Middle frontal gyrus (tissue), 1 donor: ENCODE measurements at regions not wholly inside any gene's neighbourhood (a gene's known extent, or its start where the extent isn't known, plus 50 kb on each side); places are given as distances from the start of the nearest gene placed in this dataset.

ENCODE experiments used
- DNase-seq: peaks from one replicate; pipeline ENCODE4 v3.0.0-alpha.2; 2015; ENCODE audit warnings: low spot score; ENCODE audit errors: extremely low spot score

DNA sequence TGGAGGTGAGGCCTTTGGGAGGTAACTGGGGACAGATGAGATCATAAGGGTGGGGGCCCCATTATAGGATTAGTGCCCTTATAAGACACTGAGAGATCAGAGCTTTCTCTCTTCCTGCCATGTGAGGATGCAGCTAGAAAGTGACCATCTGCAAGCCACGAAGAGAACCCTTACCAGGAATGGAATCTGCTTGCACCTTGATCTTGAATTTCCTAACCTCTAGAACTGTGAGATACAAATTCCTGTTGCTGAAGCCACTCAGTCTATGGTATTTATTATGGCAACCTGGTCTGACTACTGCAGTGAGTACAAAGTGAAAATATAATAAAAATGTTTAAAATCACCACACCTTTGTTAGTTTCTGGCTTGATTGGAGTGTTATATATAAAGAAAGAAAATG, 388.0 kb downstream of the LMO7 start:
- no peak for DNase-seq

DNA sequence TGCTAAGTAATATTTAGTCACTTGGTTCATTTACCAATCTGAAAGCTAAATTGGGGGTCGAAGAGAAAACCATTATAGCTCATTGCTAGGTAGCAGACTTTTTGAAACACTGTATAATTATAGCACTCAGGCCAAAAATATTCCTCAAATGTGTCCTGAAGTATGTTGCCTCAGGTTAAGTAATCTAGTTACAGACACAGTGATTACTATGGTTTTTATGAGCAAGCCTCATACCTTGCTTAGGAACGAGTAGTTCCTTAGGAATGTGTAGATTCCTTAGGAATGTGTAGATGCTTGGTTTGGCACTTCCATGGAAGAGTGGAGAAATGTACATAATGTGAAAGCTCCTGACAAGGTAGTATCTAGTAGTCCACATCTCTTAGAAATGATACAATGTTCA, 387.5 kb downstream of the LMO7 start:
- no peak for DNase-seq

DNA sequence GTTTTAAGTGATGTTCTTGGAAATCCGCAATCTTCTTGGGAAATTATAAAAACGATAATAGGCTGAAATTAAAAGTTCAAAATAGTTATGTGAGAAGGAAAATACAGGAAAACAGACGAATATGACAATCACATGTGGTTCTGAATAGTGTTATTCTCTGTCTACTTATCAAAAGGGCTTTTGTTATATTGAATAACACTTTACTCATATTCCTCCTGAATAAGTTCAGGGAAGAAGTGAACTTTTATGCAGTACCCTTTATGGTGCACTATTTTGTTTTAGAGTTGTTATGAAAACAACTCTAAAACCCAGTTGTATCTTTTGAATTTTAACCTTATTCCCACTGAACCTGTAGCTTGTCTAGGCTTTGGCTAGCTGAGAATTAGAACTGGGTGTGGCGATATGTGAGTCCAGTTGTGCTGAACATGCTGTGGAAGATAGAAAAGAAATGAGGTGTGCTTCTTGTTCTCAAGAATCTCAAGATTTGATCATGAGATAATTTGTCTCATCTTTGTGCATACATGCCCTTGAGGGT, 384.4 kb downstream of the LMO7 start:
- no peak for DNase-seq

DNA sequence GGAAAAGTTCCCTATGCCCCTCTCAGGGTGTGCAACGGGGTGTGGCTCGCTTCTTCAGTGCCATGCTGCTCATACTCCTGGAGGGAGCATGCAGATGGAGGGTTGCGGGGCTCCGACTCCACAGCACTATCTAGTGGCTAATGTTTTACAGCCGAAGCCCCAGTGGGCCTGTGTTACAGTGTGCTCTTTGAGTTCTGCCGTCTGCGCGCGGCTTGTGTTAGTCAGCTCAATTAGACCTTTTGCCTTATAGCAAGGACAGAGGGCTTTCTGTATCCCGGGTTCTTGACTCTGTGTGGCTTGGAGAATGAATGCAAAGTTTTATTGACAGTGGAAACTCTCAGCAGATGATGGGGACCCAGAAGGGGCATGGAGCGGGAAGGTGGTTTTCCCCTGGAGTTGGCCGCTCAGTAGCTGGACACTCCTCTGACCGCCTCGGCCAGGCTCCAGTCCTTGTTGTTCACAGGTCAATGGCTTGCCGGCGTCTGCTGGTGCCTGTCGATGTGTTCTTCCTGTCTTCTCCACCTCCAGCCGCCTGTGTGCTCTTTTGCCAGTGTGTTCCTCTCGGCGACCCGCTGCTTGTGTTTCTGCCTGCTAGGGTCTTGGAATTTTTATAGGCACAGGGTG, 383.4 kb downstream of the LMO7 start:
- peak; percentile 21 for DNase-seq

DNA sequence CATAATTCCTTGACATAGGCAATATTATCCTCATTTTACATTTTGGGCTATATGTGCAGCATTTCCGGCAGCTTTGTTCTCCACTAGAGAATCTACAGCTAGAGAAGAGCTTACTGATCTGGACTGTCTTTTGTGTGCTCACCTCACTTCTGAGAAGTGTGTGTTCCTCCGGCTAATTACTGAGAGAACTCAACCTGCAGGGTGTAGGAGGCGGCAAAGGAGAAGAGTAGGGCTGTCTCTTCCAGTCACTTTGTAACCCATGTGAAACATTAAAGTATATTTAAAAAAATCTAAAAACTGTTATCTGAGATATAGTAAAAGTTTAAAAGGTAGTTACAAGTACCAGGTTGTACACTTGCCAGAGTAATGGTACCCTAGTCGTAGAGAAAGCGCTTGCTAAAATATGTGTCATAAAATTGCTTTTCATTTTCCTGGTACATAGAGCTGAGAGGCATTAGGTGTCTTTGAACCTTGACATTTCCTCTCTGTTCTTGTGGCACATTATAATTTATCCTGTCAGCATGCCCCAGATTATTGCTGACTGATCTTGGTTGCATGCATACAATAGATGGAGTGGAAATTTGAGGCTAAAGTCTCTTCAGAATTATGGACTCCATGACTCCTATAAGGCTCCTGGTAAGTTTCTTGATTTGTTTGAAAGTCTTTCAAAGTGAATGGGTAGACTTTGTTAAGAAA, 381.9 kb downstream of the LMO7 start:
- no peak for DNase-seq

DNA sequence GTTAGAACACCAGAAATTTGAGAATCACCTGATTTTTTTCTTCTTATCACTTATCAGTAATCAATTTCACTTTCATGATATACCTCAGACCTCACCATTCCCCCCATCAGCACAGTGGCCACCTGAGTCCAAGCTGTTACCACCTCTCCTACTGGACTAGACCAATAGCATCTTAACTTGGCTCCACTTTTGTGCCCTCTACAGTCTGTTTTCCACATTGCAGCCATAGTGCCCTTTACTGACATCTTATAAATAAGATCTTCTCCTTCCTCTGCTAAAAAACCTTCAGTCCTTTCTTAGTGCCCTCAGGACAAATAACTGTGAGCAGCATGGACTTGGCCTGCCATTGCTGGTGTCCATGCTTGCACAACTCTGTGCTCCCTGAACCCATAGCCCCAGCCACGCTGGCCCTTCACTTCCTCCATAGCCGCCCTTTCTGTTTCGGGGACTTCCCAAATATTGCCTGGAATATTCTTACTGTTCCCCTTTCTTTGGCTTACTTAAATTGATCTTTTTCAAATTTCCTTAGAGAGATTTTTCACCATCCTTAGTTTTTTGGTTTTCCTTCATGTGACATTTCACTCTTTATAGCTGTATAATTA, 380.8 kb downstream of the LMO7 start:
- DNase-seq: no peak

DNA sequence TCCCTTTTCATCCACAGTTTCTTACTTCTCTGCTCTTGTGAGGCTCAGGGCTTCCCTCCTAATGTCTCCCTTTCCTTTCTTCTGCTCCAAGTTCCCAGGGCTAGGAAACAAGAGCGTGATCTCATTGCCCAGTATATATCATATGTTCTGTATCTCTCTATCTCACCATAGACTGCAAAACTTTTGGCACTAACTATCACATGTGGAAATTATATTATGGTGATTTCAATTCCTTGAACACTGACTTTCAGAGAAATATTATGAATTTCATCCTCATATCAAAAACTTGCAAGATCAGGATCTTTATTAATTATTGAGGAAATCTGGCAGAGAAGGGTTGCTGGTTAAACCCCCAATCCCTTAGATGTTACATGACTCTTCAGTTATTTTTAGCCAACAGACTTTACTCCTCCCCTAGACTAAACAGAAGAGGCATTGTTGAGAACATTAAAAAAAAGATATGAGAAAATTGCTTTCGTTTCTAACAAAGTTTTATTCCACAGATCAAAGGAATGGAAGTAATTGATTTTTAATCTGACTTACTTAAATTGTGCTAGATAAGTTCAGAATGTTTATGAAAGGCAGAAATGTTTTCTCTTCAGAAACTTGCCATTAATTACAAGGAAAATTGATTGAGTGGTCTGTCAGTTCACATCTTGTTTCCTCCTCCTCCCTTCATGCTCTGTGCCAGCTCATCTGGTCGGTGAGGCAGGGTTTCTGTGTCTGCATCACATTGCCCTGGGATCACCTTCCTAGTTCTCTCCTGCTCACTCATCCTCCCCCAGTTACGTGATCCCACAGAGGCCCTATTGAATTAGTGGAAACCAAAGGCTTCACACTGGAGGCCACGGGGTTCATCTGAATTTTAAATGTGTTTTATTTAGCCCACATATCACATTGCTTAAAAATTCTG, 378.5 kb downstream of the LMO7 start:
- DNase-seq: no peak

DNA sequence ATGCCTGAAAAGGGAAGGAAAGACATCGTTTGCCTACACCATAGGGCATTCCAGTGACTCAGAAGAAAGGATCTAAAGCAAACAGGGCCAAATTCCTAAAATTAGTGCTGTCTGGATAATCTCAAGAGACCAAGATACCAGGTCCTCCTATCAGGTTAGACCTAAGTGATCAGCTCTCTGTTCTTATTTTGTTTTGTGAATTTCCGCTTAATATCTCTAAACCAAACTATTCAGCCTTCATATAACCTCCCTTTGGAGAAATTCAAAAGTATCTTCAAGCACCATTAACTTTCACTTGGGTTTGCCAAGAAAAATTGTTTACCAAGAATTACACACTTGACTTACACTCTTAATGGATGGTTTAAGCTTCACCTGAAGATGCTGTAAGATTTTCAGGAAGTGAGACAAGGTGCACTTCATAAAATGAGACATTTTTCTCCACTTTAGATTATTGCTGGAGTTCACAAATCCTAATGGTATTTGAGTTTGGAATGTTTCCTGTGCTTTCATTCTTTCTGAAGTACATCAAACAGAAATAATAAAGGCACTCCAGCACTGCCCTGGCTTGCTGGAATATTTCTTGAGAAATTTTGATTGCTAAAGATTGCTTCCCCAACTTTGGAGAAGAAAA, 376.1 kb downstream of the LMO7 start:
- DNase-seq: no peak

DNA sequence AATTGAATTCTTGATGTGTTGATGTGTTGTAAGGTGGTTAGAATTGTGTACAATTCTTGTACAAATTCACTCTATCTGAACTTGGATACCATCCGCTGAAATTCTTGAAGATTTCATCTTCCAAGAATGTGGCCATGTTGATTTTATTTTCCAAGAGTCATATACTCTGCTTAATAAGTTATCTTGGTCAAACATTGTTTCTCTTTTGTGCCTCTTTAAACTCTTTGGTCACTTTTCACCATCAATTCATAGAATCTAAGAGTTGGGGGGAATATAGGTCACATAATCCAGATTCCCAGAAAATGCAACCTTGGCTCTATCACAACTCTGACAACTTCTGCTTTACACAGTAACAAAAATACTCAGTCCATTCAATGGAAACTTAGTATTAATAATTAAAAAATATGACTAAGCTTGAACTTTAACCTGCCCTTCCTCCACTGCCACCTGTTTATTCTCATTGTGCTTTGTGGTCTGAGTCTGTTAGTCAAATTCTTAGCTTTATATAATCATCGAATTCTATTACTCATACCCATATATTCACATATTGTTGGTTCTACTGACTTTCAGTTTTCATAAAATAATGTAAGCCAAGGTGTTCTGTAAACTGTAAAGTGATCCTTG, 373.2 kb downstream of the LMO7 start:
- no peak for DNase-seq

DNA sequence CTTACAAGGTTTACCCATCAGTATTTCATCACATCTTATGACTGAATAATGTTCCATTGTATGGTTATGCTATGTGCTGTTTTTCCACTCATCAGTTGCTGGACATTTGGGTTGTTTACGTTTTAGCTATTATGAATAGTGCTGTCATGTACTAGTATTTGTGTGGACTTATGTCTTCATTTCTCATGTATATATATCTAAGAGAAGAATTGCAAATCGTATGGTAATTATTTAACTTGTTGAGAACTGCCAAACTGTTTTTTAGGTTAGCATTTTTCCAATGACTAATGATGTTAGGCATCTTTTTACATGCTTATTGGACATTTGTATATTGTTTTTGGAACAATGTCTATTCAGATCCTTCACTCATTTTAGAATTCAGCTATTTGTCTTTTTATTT, 368.3 kb downstream of the LMO7 start:
- no peak for DNase-seq

DNA sequence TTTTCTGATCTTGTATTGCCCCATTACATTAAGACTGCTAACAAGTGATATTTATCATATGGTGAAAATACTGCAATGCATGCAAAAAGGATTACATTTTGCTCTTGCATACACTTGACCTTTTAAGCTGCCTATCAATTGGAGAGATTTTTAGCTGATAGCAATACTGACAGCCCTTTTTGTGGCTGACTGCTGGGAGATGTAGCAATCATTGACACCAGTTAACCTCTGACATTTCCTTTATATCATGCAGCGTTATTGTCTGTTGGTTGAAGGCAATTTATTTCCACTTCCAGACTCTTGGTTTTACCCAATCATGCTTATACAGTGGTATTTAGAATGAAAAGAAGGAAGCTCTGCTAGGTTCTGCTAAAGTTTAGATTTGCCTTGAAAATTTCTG, 364.0 kb downstream of the LMO7 start:
- DNase-seq: no peak

DNA sequence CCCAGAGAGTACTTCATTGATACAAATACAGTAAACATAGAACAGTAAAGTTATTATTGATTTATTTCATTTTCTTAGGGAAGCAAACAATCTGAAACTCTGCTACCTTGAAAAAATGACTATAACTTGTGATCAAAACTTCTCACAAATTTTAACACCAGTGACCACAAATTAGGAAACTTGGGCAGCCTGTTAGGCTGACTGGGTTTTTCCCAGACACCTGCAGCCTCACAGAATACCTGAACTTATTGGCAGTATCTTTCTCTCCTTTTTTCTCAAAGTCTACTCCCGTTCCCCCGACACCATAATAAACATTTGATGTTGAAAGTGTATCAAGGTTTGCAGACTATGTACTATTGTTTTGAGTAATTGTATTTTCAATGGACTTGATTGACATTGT, 360.5 kb downstream of the LMO7 start:
- no peak for DNase-seq

DNA sequence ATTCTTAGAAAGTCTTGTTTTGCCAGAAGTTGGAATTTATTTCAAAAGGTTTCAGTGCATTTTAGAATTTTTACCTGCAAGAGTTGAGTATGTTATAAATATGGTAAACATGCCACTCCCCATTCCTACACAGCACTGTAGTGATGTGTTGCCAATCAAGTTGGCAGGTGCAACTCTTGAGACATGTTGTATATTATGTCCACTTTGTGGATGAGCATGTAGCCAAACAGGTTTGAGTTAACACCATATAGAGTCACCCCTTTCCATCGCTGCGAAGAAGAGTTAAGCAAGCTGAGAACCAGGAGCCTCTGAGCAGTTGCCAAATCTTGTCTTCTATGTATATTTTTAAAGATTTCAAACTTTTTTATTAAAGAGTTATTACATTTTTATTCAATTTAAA, 359.8 kb downstream of the LMO7 start:
- no peak for DNase-seq

DNA sequence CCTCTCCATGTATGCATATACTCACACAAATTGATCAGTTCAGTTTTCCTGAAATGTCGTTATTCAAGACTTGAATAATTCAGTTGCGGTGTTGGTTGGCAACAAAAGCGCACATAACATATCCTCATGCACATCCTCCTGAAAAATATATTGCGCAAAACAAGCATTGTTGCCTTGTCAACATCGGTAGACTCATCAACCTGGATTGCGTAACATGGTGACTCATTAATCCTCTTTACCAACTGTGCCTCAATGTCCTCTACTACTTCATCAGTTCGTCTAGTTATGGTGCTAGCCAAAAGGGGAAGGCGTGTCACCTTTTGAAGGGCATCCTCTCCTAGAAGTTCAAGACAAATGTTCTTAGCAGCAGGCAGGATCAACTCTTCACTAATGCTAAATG, 357.7 kb downstream of the LMO7 start:
- DNase-seq: no peak

DNA sequence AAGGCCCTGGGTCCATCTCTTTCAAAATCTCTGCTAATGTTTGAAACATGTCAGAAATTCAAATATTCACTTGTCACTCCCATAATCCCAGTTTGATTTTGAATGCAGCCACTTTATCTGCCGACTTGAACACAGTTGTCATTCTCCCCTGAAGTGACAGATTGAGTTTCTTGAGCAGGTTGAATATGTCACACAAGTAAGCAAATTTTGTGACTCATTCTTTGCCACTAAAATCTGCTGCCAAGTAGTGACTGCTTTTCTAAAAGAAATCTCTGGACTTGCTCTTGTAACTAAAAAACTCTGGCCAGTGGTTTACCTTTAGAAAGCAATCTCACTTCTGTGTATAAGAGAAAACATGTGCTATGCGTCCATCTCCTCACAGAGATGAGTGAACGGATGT, 357.1 kb downstream of the LMO7 start:
- DNase-seq: no peak

DNA sequence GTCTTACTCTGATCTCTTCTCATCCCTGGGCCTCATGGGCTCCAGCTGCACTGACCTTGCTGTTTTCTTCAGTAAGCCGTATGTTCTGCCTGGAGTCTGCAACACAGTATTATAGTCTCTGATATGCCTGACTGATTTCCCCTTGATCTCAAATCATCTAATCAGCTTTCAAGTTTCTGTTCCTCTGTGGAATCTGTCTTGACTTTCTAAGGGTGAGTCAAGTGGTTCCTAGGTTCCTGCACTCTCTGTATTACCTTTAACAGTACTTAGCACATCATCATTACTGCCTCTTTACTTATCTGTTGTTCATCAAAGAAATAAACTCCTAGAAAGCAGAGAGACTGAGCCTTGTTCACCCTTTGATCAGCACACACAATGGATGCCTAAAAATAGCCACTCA, 350.7 kb downstream of the LMO7 start:
- DNase-seq: no peak

DNA sequence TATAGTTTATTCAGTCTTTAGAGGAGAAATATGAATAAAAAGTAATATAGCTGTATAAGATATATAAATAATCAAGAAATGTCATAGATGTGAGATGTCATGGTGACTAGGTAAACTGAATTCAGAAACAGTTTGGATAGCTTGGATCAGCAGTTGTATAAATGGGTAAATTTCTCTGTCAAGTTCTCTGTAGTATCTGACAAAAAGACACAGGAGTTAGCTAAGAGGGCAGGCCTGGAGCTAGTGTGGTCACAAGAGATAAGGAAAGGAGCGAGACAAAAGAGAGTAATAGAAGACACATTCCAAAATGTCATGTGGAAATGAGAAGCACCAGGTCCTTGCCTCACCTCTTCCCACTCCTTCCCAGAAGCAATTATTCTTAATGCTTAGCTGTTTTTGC, 349.0 kb downstream of the LMO7 start:
- no peak for DNase-seq

DNA sequence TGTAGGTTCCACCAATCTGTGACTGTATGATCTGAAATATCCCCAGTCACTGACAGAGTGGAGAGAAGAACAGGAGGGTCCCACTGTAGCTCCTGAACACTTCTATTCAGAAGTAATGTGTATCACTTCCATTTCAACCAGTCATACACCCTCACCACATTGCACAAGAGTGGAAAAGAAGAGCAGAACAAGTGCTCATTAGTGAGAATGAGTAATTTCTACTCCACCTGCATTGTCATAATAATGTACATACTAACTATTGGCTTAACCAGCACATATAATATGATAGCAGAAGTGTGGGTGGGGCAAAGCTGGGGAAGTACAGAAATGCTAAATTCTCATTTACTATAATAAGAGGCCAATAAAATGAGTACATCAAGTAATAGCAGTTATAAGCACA, 342.7 kb downstream of the LMO7 start:
- no peak for DNase-seq

DNA sequence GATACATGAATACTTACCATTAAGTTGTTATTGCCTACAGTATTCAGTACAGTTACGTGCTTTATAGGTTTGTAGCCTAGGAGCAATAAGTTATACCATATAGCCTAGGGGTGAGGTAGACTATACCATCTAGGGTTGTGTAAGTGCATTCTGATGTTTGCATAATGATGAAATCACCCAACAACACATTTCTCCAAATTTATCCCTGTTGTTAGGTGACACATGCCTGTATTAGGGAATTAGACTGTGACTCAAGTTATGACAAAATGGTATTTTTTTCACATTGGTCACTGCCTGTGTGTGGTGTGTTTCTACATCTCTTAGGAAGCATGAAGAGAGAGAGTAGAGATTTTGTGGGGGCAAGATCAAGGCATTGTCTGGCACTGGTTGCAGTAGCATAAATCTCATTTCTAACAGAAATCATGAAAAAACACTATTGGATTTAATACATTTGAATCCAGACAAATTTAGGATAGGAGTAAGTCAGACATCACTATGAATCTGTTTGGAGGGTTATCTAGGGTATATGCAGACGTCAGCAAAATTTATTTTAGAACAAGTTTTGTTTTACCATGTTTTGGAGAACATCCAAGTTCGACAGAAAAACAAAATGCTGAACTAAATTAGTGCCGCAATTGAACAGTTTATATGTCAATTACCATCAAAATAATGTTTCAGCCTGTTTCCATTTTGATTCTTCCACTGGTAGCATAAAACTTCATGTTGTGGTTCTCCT, 332.1 kb downstream of the LMO7 start:
- no peak for DNase-seq

DNA sequence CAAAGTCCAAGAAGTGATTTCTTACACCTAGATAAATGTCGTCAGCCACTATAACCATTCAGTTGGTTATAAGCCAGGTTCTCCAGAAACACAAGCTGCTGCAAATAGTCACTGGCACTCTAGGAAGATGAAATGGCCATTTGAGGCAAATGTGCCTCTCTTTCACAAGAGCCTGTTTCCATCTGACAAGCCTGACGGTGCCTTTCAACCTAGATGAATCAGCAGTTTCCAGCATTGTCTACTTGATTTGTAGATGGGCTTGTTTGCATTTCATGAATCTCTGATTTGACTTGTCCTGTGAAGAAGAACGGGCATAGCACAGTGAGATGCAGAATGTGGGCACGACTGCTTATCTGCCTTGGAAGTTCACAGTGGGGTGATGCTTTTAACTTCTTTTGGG, 327.2 kb downstream of the LMO7 start:
- no peak for DNase-seq
